B cell (primary cell): ENCODE measurements at regions not wholly inside any gene's neighbourhood (a gene's known extent, or its start where the extent isn't known, plus 50 kb on each side); places are given as distances from the start of the nearest gene placed in this dataset.

ENCODE experiments used
- ATAC-seq: fragments of 200-7000 bp; cut with Tn5 transposase; one replicate; pipeline ENCODE4 v1.10.0; 2021; ENCODE audit warnings: low read depth, mild to moderate bottlenecking, moderate number of reproducible peaks, moderate library complexity
- CTCF ChIA-PET: fragments of 350-600 bp; sonication (Branson Sonifier 250); formaldehyde crosslinking; loops from one replicate; lab custom pipeline; 2021; ENCODE audit warnings: antibody characterized with exemption, inconsistent platforms; lab: Charles Lee
- POLR2A ChIA-PET: fragments of 350-600 bp; sonication (Branson Sonifier 250); formaldehyde crosslinking; loops from one replicate; lab custom pipeline; 2021; ENCODE audit warnings: antibody characterized with exemption; lab: Charles Lee
- DNase-seq: peaks from one replicate; pipeline ENCODE4 v3.0.0; 2013
- H2AFZ ChIP-seq: 2 replicates; pipeline ENCODE4 v1.6.1; 2012; ENCODE audit warnings: mild to moderate bottlenecking, low read depth, low read length; ENCODE audit not compliant: insufficient read depth, poor library complexity, severe bottlenecking
- H3K27ac ChIP-seq, 2 donors: 1 replicate in 1 of 2; 2 replicates in 1 of 2; pipeline ENCODE4 v1.5.1; 2012 to 2013; ENCODE audit warnings: low read length in 2 of 2, mild to moderate bottlenecking in 2 of 2, moderate library complexity in 1 of 2
- H3K27me3 ChIP-seq, 4 experiments: fragments of 200-600 bp in 1 of 4; sonication (generic) in 1 of 4; replicated peaks in 1 of 4; 1 replicate in 2 of 4; 2 replicates in 2 of 4; pipeline versions ENCODE4 v1.6.1 to v1.7.0; 2013 to 2016; ENCODE audit warnings: low read length in 3 of 4, mild to moderate bottlenecking in 2 of 4, mixed read lengths in 1 of 4, moderate library complexity in 1 of 4; ENCODE audit not compliant: insufficient read depth in 4 of 4, control insufficient read depth in 3 of 4; ENCODE audit errors: control extremely low read depth in 1 of 4
- H3K36me3 ChIP-seq, 2 experiments: replicated peaks in 1 of 2; 1 replicate in 1 of 2; 2 replicates in 1 of 2; pipeline versions ENCODE4 v1.6.1 to v1.7.1; 2013; ENCODE audit warnings: low read length in 1 of 2; ENCODE audit not compliant: insufficient read depth in 2 of 2, control insufficient read depth in 1 of 2; ENCODE audit errors: control extremely low read depth in 1 of 2, extremely low read depth in 1 of 2
- H3K4me1 ChIP-seq, 2 donors: fragments of 200-600 bp in 1 of 2; sonication (generic) in 1 of 2; 1 replicate in 1 of 2; 2 replicates in 1 of 2; pipeline versions ENCODE4 v1.5.1 to v1.6.1; 2013 to 2017; ENCODE audit warnings: low read length in 2 of 2; ENCODE audit not compliant: control insufficient read depth in 2 of 2, insufficient read depth in 2 of 2
- H3K4me2 ChIP-seq: replicated peaks from 2 replicates; pipeline ENCODE3; 2012; ENCODE audit warnings: mild to moderate bottlenecking, low read depth, low read length; ENCODE audit not compliant: poor library complexity, severe bottlenecking
- H3K4me3 ChIP-seq, 5 experiments: fragments of 200-600 bp in 1 of 5; sonication (generic) in 1 of 5; 1 replicate in 3 of 5; 2 replicates in 2 of 5; pipeline versions ENCODE4 v1.5.1 to v1.7.0; 2011 to 2016; ENCODE audit warnings: low read length in 4 of 5, mild to moderate bottlenecking in 4 of 5, low read depth in 2 of 5, control low read depth in 1 of 5, moderate library complexity in 1 of 5; ENCODE audit not compliant: insufficient read depth in 1 of 5; ENCODE audit errors: control extremely low read depth in 1 of 5, extremely low read depth in 1 of 5
- H3K79me2 ChIP-seq: fragments of 200-600 bp; sonication (generic); one replicate; pipeline ENCODE4 v1.6.0; 2016; ENCODE audit warnings: low read length; ENCODE audit not compliant: control insufficient read depth, insufficient read depth
- H3K9ac ChIP-seq: fragments of 200-600 bp; sonication (generic); 2 replicates; pipeline ENCODE4 v1.6.1; 2017; ENCODE audit warnings: mild to moderate bottlenecking, low read length, moderate library complexity
- H3K9me3 ChIP-seq, 3 donors: one replicate each; pipeline versions ENCODE4 v1.6.1 to v1.7.1; 2013; ENCODE audit warnings: low read length in 2 of 3; ENCODE audit not compliant: control insufficient read depth in 2 of 3, insufficient read depth in 1 of 3; ENCODE audit errors: control extremely low read depth in 1 of 3
- H4K20me1 ChIP-seq: 2 replicates; pipeline ENCODE4 v1.6.0; 2012; ENCODE audit warnings: mild to moderate bottlenecking, low read length; ENCODE audit not compliant: insufficient read depth, control insufficient read depth, poor library complexity, severe bottlenecking
- H3K27ac Mint-ChIP-seq: one replicate; pipeline ENCODE4 v1.8.0; 2021; ENCODE audit warnings: mixed read lengths
- H3K27me3 Mint-ChIP-seq: one replicate; pipeline ENCODE4 v1.8.0; 2021; ENCODE audit warnings: mixed read lengths
- H3K4me1 Mint-ChIP-seq: one replicate; pipeline ENCODE4 v1.8.0; 2021; ENCODE audit warnings: mixed read lengths
- H3K4me3 Mint-ChIP-seq: one replicate; pipeline ENCODE4 v1.8.0; 2021; ENCODE audit warnings: mixed read lengths
- H3K9me3 Mint-ChIP-seq: one replicate; pipeline ENCODE4 v1.8.0; 2022; ENCODE audit warnings: mixed read lengths; ENCODE audit not compliant: insufficient read depth
- CTCF ChIP-seq: fragments of 200-600 bp; IDR thresholded peaks from one replicate; pipeline ENCODE4 v1.8.0; 2022; ENCODE audit warnings: antibody characterized with exemption, mild to moderate bottlenecking
- EZH2 ChIP-seq: IDR thresholded peaks from 2 replicates; pipeline ENCODE4 v1.6.1; 2012; ENCODE audit warnings: borderline replicate concordance, low read depth, mild to moderate bottlenecking, moderate library complexity, low read length; ENCODE audit not compliant: insufficient read depth, poor library complexity, severe bottlenecking
- WGBS: methylation state at CpG from one replicate; pipeline ENCODE4 v1.1.5; 2013; ENCODE audit warnings: missing lambda C conversion rate; ENCODE audit not compliant: insufficient coverage; 5-methylcytosine and 5-hydroxymethylcytosine counted together
- intact Hi-C: fragments of 100-400 bp; cut with micrococcal nuclease; formaldehyde crosslinking; loops from one replicate; pipeline ENCODE4 v1.10.0; 2022

- H3K4me1 Mint-ChIP-seq = peaks cover 17% of the 10 kb centered on the region
- no peak overlapping the region for H3K27ac Mint-ChIP-seq
- ATAC-seq (no peak), DNase-seq (no peak)
- Histone ChIP-seq H3K4me1 (peaks cover 7 to 16% of the 10 kb centered on the region in 2 donors), H3K4me2 (no peak overlapping the region), H2AFZ (no peak overlapping the region), H3K4me3 (no peak overlapping the region), H3K9me3 (no peaks in the 10 kb centered on the region), H3K9ac (no peak overlapping the region), H3K27ac (no peak overlapping the region), H3K36me3 (no peaks in the 10 kb centered on the region), H3K27me3 (no peaks in the 10 kb centered on the region), H3K79me2 (peaks cover 3% of the 10 kb centered on the region), H4K20me1 (no peaks in the 10 kb centered on the region)
- no peaks in the 10 kb centered on the region for H3K27me3 Mint-ChIP-seq
- intact Hi-C loops = loop anchor here (5.0 kb wide), 1 partner anchor 586 kb away; no protein-coding TSS in a partner anchor
- no CpG with 5 or more reads among the region's 1 CpG for WGBS
- ChIA-PET CTCF (interaction anchor here (0.8 to 8.7 kb wide), 11 partner anchors 201 to 329 kb away, joined by 3 to 171 read pairs (median 3); no protein-coding TSS in a partner anchor), POLR2A (interaction anchor here (1.0 kb wide), 1 partner anchor 249 kb away, joined by 3 read pairs; no protein-coding TSS in a partner anchor)
- no peaks in the 10 kb centered on the region for H3K9me3 Mint-ChIP-seq
- H3K4me3 Mint-ChIP-seq = no peak overlapping the region
- TF ChIP-seq CTCF (no peak), EZH2 (no peak)
Observed at GRCh38 chr2:48108455-48108854, 202.2 kb upstream of the FBXO11 start.

- no peaks in the 10 kb centered on the region for H3K36me3 ChIP-seq
- ATAC-seq (no peak), DNase-seq (no peak)
- H3K9me3 ChIP-seq = no peaks in the 10 kb centered on the region
- Mint-ChIP-seq H3K27me3 (no peaks in the 10 kb centered on the region), H3K4me3 (no peak overlapping the region), H3K27ac (no peak overlapping the region), H3K9me3 (no peaks in the 10 kb centered on the region), H3K4me1 (peaks cover 27% of the 10 kb centered on the region)
- CTCF ChIA-PET = interaction anchor here (0.7 to 8.7 kb wide), 11 partner anchors 14 to 314 kb away, joined by 3 to 171 read pairs (median 4); no protein-coding TSS in a partner anchor
- H4K20me1 ChIP-seq = no peaks in the 10 kb centered on the region
- peaks cover 7 to 16% of the 10 kb centered on the region in 2 donors for H3K4me1 ChIP-seq
- H3K4me3 ChIP-seq = no peak overlapping the region
- TF ChIP-seq CTCF (no peak), EZH2 (no peak)
- H3K79me2 ChIP-seq = peaks cover 3% of the 10 kb centered on the region
- WGBS = no CpG with 5 or more reads among the region's 4 CpGs
- no peaks in the 10 kb centered on the region for H3K27me3 ChIP-seq
- no peak overlapping the region for H2AFZ ChIP-seq
- intact Hi-C loops = loop anchor here (5.0 kb wide), 1 partner anchor 587 kb away; no protein-coding TSS in a partner anchor
- no peak overlapping the region for H3K9ac ChIP-seq
- H3K4me2 ChIP-seq = no peak overlapping the region
- no peak overlapping the region for H3K27ac ChIP-seq
- POLR2A ChIA-PET = interaction anchor here (0.5 to 1.0 kb wide), 3 partner anchors 121 to 310 kb away, joined by 4 to 12 read pairs (median 11); no protein-coding TSS in a partner anchor
Observed at GRCh38 chr2:48109491-48110204, 203.3 kb upstream of the FBXO11 start.
